ENCODE measurements at regions not wholly inside any gene's neighbourhood (a gene's known extent, or its start where the extent isn't known, plus 50 kb on each side); places are given as distances from the start of the nearest gene placed in this dataset.

DNA sequence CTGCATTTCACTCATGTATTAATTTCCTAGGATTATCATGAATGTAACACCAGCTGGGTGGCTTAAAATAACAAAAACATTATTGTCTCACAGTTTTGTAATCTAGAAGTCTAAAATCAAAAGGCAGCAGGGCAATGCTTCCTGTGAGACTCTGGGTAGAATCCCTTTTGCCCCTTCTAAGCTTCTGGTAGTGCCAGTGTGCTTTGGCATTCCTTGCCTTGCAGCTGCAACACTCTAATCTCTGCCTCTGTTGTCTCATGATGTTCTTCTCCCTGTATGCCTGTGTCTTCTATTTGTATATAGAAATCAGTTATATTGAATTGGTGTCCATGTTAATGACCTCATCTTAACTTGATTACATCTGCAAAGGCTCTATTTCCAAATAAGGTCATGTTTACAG is 1117.3 kb downstream of the PCDH18 start:
- TF ChIP-seq CTCF (IDR thresholded peaks at IDR 0.05) (no peak), POLR2A (IDR thresholded peaks at IDR 0.05) (no peak)
